HG03066 (cell line): ENCODE measurements at regions not wholly inside any gene's neighbourhood (a gene's known extent, or its start where the extent isn't known, plus 50 kb on each side); places are given as distances from the start of the nearest gene placed in this dataset.

Source experiments
- ATAC-seq: cut with Tn5 transposase; IDR thresholded peaks from one replicate; pipeline ENCODE4 v1.9.1; 2021; ENCODE audit warnings: low read depth; ENCODE audit not compliant: unreplicated experiment

DNA sequence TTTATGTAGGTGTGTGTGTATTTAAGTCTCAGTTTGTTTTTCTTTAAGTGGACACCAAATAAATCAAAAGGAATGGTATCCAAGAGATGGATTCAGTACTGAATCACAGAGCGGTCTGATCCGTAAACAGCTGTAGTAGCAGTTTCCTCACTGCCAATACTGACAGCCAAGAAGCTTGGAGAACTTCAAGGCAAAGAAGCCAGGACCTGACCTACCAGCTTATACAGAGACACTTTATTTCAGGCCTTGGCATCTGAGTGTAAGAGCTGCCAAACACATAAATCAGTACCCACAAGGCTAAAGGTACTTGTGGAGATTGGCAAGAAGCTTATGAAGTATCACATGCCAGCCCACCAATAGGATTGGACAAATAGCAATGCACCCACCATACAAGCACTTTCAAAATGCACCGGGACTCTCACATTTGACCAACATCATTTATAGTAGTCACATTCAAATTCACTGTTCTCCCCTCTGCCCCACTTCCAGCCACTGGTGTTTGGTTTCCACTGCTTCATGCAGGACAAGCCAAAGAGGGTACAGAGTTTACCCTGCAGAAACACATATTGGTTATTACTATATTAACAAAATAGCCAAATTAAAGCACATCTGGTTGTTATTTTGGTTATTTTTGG is 357.9 kb downstream of the KLF12 start:
- no peak for ATAC-seq

DNA sequence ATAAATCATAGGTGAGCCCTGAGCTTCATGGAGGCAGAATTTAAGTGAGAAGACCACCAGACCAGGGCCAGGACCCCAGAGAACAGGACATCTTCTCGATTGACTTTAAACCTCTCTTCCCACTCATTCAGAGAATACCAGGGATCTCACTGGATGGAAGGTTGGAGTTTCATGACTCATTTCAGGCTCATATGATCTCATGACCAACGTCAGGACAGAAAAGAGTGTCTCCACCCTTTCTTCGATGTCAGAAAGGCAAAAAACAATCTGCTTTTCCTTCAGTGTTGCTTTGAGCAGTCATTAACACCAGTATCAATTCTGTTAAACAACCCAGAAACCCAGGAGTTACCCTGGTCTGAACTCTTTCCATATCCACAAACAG is 361.0 kb downstream of the KLF12 start:
- no peak for ATAC-seq

DNA sequence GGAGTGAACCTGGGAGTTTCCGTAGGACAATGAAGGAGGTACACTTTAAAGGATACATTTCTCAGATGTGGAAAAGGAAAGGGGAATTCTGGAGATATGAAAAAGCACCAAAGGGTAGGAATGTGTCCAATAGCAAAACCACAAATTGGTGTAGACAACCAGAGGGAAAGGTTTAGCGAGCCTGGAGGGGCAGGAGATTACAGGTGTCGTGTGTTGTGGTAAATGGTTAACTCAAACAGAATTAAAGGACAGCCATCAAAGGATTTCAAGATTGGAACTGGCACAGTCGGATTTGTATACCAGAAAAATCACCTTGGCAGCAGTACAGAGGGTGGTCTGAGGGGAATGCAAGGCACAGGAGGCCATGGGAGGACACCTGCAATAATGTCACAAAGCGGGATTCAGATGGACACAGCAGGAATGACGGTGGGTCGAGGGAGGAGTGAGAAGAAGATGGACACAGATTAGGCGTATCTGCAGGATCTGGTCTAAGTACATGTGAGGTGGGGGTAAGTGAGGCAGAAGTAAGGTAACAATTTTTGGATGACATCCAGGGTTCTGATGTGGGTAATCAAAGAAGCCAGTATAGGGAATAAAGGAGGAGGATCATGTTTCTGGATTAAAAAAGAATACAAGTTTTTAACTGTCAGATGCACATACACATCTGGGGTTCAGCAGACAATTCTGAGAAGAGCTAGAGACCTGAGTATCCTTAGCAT is 361.6 kb downstream of the KLF12 start:
- no peak for ATAC-seq

- no peak for ATAC-seq
Measured at GRCh38 chr13:73767747-73768315, 366.4 kb downstream of the KLF12 start.

DNA sequence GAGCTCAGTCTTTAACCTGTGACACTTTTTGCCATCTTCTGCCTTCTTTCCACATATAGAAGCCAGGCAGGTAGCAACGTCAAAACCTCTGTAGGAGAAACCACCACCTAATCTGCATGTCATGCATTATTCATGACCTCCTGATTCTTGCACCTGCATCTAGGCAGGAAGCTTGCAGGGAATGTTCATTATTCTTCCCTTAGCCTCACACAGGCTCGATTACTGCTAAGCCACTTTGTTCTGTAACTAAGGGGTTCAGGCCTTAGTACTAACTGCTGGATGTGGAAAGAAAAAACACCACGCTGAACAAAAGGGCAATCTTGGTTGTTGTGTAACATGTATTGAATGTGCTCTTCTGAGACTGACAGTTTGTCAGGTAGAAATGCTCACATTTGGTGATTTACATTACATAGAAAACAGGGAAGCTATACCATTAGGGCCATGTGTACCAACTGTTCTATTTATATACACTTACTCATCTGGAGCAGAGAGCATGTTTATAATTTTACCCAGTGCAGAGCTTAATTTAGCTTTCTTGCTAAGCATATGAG is 366.9 kb downstream of the KLF12 start:
- ATAC-seq: no peak

DNA sequence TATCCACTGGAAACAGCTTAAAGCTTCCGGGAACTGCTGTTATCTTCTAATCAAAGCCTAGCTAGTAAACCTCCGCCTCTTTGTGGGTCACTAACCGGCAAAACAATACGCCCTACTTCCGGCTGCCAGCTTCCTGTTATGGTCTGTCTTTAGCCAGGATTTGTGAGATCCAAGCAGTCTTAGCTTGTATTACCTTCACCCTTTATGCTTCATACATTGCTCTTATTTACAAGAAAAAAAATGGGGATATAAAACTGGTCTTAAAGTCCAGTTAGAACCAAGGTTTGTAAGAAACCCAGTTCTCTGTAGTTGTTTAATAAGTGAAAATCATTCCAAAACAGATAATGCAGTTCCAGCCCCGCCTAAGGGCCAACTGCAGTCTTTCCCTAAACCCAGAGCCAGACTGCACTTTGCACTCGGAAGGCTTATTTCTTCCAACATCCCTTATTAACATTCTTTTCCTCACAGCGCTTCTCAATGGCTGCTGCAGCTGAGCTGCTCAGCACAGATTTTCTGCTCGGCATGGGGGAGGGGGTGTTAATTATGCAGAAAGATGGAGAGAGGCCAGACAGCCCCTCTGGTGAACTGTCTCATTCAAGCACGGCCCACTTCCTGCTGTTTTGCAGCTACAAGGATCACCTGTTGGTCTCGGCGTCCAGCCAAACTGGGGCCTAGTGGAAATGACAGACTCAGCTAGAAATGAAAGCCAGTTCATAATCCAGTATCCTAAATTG is 368.4 kb downstream of the KLF12 start:
- ATAC-seq: peak; percentile 70

- ATAC-seq: no peak
Measured at GRCh38 chr13:73759434-73759833, 374.8 kb downstream of the KLF12 start.

DNA sequence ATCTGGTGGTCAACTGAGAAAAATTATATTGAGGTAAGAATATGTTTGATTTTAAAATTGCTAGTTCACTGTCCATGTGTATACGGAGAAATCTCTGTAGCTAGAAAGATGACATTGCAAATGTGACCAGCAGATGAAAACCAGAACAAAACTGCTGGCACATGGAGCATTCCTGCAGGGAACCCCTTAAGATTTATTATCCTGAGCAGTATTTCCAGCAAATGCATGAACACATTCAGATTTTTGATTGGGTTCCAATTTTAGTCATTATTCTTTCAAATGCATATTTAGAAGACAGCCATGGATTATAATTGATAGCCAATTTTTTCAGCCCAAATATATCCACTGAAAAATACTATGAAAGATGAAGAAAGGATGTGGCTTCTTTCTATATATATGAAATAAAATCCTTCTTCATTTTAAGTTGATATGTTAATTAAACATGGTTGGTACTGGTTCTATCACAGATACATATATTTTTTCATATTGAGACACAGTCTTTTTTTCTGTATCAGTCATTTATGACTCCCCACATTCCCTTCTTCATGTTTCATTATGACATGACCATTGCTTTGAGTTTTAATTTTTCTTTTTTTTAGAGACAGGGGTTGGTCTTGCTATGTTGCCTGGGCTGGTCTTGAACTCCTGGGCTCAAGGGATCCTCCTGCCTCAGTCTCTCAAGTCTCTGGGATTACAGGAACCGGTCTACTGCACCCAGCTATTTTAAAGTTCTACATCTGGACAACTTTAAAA is 376.5 kb downstream of the KLF12 start:
- no peak for ATAC-seq

- ATAC-seq: peak; percentile 69
Measured at GRCh38 chr13:73754727-73755292, 379.4 kb downstream of the KLF12 start.

DNA sequence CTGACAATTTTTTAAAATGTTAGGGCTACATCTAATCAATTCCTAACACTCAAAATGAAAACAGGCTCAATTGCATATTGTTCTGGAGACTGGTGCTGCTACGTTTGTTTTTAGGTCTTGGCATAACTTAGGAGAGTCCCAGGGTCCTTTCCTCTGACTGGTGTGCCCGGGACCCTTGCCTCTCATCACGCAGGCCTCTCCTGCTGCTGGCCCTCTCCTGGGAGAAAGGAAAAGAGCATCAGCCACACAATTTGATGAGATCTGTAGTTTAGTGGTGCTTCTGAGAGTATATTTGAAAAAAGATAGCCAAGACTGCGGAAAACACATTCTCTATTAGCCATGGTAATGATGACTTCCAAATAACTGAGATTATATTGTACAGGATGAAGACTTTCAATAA is 380.0 kb downstream of the KLF12 start:
- no peak for ATAC-seq

GRCh38 chr13:73751290-73751689 is 382.9 kb downstream of the KLF12 start:
- no peak for ATAC-seq

- no peak for ATAC-seq
Measured at GRCh38 chr13:73748404-73748803, 385.8 kb downstream of the KLF12 start.

- ATAC-seq: no peak
Measured at GRCh38 chr13:73745190-73745589, 389.0 kb downstream of the KLF12 start.

DNA sequence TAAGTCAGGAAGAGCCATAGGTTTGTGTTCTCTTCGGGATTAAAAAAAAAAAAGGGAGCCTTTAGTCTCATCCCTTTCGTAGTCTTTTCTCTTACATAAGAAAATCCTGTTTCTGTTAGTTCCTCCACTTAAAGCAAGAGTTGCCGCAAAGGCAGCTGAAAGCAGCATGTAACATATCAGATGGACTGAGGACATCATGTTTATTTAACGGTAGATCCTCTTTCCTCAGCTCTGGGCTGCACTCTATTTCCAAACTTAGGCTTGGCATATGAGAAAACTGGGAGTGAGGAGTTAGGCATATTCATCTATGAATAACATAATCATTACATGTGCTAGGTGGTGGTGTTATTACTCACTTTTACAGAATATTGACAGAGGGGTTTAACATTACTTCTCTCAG is 391.2 kb downstream of the KLF12 start:
- ATAC-seq: no peak

GRCh38 chr13:73741742-73742141 is 392.5 kb downstream of the KLF12 start:
- no peak for ATAC-seq

DNA sequence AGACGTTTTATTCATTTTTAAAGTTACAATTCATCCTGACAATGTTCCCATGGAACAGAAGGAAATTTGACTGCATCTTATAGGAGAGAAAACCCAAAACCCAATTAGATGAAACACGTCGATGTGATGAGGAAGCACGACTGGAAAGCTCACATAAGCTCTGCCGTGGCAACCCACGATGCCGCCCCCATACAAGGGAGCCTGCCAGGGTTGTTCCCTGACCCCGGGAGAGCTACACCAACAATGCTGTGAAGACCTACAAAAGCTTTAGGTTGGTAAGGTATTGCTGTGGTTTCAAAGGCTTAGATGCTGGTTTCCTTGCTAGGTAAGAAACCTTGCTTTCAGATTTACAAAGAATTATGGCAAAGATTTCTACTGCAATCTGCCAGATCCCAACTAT is 393.1 kb downstream of the KLF12 start:
- ATAC-seq: no peak

- ATAC-seq: no peak
Measured at GRCh38 chr13:73740666-73741065, 393.5 kb downstream of the KLF12 start.

- no peak for ATAC-seq
Measured at GRCh38 chr13:73739394-73739793, 394.8 kb downstream of the KLF12 start.

DNA sequence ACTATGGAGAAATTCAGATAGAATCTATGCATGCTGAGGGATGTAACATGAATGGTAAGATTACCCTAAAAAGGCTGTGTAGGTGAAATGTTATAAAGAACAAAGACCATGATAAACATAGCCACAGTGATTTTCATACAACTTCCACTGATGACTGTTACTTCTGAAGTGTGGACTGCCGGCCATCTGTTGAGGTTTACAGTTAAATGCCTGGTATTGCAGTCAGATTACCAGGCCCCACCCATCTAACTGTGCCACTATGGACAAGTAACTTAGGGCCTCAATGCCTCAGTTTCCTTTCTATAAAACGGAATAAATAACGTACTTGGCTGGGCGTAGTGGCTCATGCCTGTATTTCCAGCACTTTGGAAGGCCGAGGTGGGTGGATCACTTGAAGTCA is 395.6 kb downstream of the KLF12 start:
- ATAC-seq: no peak

GRCh38 chr13:73737214-73737613 is 397.0 kb downstream of the KLF12 start:
- ATAC-seq: no peak
